GM12873 (cell line): ENCODE measurements at regions not wholly inside any gene's neighbourhood (a gene's known extent, or its start where the extent isn't known, plus 50 kb on each side); places are given as distances from the start of the nearest gene placed in this dataset.

ENCODE experiments used
- TF ChIP-seq, protein P1 (sequence below): IDR thresholded peaks from 2 replicates; pipeline ENCODE4 v1.5.1; 2012; ENCODE audit warnings: low read depth, mild to moderate bottlenecking, moderate library complexity, low read length, control low read depth; ENCODE audit not compliant: insufficient read depth; ENCODE audit errors: missing control alignments

- TF ChIP-seq, protein P1, sequence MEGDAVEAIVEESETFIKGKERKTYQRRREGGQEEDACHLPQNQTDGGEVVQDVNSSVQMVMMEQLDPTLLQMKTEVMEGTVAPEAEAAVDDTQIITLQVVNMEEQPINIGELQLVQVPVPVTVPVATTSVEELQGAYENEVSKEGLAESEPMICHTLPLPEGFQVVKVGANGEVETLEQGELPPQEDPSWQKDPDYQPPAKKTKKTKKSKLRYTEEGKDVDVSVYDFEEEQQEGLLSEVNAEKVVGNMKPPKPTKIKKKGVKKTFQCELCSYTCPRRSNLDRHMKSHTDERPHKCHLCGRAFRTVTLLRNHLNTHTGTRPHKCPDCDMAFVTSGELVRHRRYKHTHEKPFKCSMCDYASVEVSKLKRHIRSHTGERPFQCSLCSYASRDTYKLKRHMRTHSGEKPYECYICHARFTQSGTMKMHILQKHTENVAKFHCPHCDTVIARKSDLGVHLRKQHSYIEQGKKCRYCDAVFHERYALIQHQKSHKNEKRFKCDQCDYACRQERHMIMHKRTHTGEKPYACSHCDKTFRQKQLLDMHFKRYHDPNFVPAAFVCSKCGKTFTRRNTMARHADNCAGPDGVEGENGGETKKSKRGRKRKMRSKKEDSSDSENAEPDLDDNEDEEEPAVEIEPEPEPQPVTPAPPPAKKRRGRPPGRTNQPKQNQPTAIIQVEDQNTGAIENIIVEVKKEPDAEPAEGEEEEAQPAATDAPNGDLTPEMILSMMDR, result no peak
Measured at GRCh38 chr12:102534899-102535298, 54.5 kb upstream of the IGF1 start.

GRCh38 chr12:102533483-102534215, 53.3 kb upstream of the IGF1 start:
- TF ChIP-seq, protein P1, result no peak
